Cardiac muscle cell (in vitro differentiated cells and primary cell): ENCODE measurements at regions not wholly inside any gene's neighbourhood (a gene's known extent, or its start where the extent isn't known, plus 50 kb on each side); places are given as distances from the start of the nearest gene placed in this dataset.

Experiments
- DNase-seq, 2 donors: peaks; one replicate each; pipeline versions ENCODE4 v3.0.0 to v3.0.0-alpha.2; 2010 to 2017; ENCODE audit warnings: low read depth in 1 of 2, low spot score in 1 of 2
- H3K27ac ChIP-seq: fragments of 200-600 bp; sonication (generic); 2 replicates; pipeline ENCODE4 v1.5.1; 2016
- H3K27me3 ChIP-seq: fragments of 200-600 bp; sonication (generic); 2 replicates; pipeline ENCODE4 v1.6.0; 2016; ENCODE audit warnings: control low read depth
- H3K36me3 ChIP-seq: fragments of 200-600 bp; sonication (generic); 2 replicates; pipeline ENCODE4 v1.5.1; 2016; ENCODE audit warnings: control low read depth
- H3K4me1 ChIP-seq: fragments of 200-600 bp; sonication (generic); 2 replicates; pipeline ENCODE4 v1.8.1; 2017; ENCODE audit warnings: low read depth, mild to moderate bottlenecking, mixed run types
- H3K4me3 ChIP-seq: fragments of 200-600 bp; sonication (generic); 2 replicates; pipeline ENCODE4 v1.5.1; 2016; ENCODE audit warnings: mild to moderate bottlenecking
- H3K9me3 ChIP-seq: fragments of 200-600 bp; sonication (generic); 2 replicates; pipeline ENCODE4 v1.5.1; 2017; ENCODE audit warnings: low read depth, mild to moderate bottlenecking, control low read depth
- TF ChIP-seq, protein P1 (sequence below): IDR thresholded peaks from 2 replicates; pipeline ENCODE4 v1.5.1; 2012; ENCODE audit warnings: low read depth, mild to moderate bottlenecking, low read length

DNA sequence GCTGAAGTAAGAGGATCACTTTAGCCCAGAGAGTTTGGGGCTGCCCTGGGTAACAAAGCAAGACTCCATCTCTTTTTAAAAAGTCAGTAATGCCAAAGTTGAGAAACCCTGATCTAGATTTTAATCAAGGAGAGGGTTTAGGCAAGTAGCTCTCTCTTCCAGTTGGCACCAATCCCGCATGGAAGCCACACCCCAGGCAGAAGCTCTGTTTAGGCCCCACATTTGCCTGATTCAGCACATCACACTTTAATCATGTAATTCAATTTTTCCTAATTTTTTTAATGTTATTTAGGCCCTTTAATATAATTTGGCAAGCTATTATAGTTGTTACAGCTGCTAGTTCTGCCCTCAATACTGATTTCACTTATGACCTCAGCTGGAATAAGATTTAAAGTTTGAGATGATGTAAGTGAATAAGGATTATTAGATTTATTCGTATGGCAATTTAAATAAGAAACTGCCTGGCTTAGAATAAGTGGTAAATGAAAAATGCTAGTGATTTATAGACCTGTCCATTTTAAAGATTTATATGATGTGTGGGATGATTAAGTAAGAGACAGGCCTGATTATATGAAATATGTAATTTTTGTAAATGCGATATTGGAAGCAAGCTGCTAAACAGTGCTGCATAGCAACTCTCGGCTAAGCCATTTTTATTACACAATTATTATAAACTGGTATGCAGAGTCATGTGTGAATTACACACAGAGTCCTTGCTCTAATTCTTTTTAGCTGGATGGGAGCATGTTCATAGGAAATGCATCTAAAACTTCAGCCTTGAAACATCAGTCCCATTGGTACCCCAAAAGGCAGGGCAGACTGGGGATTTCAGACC, 80.2 kb upstream of the NFE2L3 start:
- Histone ChIP-seq H3K27me3 (no peaks in the 10 kb centered on the region), H3K4me1 (no peaks in the 10 kb centered on the region), H3K27ac (no peak overlapping the region), H3K36me3 (no peaks in the 10 kb centered on the region), H3K9me3 (no peaks in the 10 kb centered on the region), H3K4me3 (no peak overlapping the region)
- DNase-seq: no peak
- TF ChIP-seq, protein P1, sequence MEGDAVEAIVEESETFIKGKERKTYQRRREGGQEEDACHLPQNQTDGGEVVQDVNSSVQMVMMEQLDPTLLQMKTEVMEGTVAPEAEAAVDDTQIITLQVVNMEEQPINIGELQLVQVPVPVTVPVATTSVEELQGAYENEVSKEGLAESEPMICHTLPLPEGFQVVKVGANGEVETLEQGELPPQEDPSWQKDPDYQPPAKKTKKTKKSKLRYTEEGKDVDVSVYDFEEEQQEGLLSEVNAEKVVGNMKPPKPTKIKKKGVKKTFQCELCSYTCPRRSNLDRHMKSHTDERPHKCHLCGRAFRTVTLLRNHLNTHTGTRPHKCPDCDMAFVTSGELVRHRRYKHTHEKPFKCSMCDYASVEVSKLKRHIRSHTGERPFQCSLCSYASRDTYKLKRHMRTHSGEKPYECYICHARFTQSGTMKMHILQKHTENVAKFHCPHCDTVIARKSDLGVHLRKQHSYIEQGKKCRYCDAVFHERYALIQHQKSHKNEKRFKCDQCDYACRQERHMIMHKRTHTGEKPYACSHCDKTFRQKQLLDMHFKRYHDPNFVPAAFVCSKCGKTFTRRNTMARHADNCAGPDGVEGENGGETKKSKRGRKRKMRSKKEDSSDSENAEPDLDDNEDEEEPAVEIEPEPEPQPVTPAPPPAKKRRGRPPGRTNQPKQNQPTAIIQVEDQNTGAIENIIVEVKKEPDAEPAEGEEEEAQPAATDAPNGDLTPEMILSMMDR: no peak

DNA sequence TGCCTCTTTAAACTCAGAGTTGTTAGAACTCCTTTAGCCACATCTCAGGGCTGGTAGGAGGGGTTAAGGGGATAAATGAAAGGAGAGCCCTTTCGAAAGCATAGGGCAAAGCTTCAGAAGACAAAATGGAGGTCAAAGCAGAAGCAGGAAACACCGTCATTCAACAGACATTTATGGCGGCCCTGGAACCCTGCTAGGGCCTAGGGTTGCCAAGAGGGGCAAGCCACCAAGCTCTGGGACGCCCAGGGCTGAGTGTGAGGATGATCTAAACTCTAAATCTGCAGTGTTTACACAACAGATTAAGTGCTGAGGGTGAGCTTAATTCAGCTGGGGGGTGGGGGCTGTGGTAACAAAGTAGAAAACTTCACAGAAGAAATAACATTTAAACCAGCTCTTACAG, 79.0 kb upstream of the NFE2L3 start:
- TF ChIP-seq, protein P1: no peak
- no peaks in the 10 kb centered on the region for H3K4me1 ChIP-seq
- no peak overlapping the region for H3K27ac ChIP-seq
- no peak overlapping the region for H3K4me3 ChIP-seq
- no peak for DNase-seq
- H3K36me3 ChIP-seq: no peaks in the 10 kb centered on the region
- H3K9me3 ChIP-seq: no peaks in the 10 kb centered on the region
- no peaks in the 10 kb centered on the region for H3K27me3 ChIP-seq

DNA sequence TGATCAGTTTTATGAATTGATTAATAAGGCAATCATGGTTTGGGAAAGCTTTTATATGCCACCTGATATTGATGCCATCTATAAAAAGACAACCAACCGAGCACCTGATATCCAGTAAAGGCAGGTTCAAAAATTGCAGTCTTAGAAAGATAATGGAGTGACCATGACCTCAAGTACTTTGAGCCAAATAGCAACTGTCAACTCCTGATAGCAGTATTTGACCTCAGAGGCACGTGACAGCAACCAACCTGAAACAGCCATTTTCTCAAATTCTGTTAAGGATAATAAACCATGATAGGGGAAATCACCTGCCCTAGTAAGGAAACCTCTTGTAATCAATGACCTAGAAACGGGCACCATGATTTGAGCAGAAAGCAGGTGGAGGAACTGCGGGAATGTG, 77.1 kb upstream of the NFE2L3 start:
- Histone ChIP-seq H3K9me3 (no peaks in the 10 kb centered on the region), H3K27me3 (no peaks in the 10 kb centered on the region), H3K36me3 (no peaks in the 10 kb centered on the region), H3K4me1 (no peaks in the 10 kb centered on the region), H3K4me3 (no peak overlapping the region), H3K27ac (no peak overlapping the region)
- DNase-seq: no peak
- TF ChIP-seq, protein P1: no peak

DNA sequence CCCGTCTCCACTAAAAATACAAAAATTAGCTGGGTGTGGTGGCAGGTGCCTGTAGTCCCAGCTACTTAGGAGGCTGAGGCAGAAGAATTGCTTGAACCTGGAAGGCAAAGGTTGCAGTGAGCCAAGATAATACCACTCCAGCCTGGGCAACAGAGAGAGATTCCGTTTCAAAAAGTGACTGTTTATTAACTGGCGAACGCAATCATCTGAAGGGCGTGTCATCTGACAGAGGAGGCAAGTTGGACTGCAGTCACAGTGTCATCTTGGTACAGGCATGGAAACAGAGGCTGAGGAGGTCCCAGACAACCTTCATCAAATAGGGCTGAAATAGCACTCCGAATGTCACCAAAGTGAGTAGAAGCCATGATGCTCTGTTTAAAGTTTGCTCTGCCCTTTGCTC, 75.3 kb upstream of the NFE2L3 start:
- TF ChIP-seq, protein P1: no peak
- Histone ChIP-seq H3K27me3 (no peaks in the 10 kb centered on the region), H3K27ac (no peak overlapping the region), H3K36me3 (no peaks in the 10 kb centered on the region), H3K4me3 (no peak overlapping the region), H3K4me1 (no peaks in the 10 kb centered on the region), H3K9me3 (no peaks in the 10 kb centered on the region)
- no peak for DNase-seq

- Histone ChIP-seq H3K27ac (no peak overlapping the region), H3K27me3 (no peaks in the 10 kb centered on the region), H3K4me1 (no peaks in the 10 kb centered on the region), H3K4me3 (no peak overlapping the region), H3K9me3 (no peaks in the 10 kb centered on the region), H3K36me3 (no peaks in the 10 kb centered on the region)
- DNase-seq: peak; percentile 42 to 86
- TF ChIP-seq, protein P1: peak; percentile 50
Measured at GRCh38 chr7:26078437-26079336, 73.3 kb upstream of the NFE2L3 start.
